OCI-LY3 (cell line): ENCODE measurements at regions not wholly inside any gene's neighbourhood (a gene's known extent, or its start where the extent isn't known, plus 50 kb on each side); places are given as distances from the start of the nearest gene placed in this dataset.

ENCODE experiments used
- H2AFZ ChIP-seq: fragments of 200-600, 300-600 bp; shearing (Covaris generic); 2 replicates; pipeline ENCODE4 v1.6.0; 2014; ENCODE audit warnings: antibody characterized with exemption, low read depth, low read length
- H3K27ac ChIP-seq: fragments of 200-600, 300-600 bp; sonication (generic); 2 replicates; pipeline ENCODE4 v1.5.1; 2014; ENCODE audit warnings: mild to moderate bottlenecking, low read length, moderate library complexity, mixed read lengths
- H3K27me3 ChIP-seq: fragments of 200-600, 300-600 bp; sonication (generic); 2 replicates; pipeline ENCODE4 v1.6.1; 2014; ENCODE audit warnings: low read depth, low read length, mixed read lengths
- H3K36me3 ChIP-seq: fragments of 200-600, 300-600 bp; sonication (generic); replicated peaks from 2 replicates; pipeline ENCODE3; 2014; ENCODE audit warnings: low read depth, low read length, mixed read lengths
- H3K4me1 ChIP-seq: fragments of 300-600, 200-600 bp; sonication (generic); 2 replicates; pipeline ENCODE4 v1.6.1; 2014; ENCODE audit warnings: low read length, mixed read lengths
- H3K4me2 ChIP-seq: fragments of 200-600, 300-600 bp; sonication (generic); 2 replicates; pipeline ENCODE4 v1.6.1; 2014; ENCODE audit warnings: low read length, mixed read lengths
- H3K4me3 ChIP-seq: fragments of 300-600, 200-600 bp; sonication (generic); 2 replicates; pipeline ENCODE4 v1.5.1; 2014; ENCODE audit warnings: antibody characterized with exemption, mild to moderate bottlenecking, low read length, moderate library complexity
- H3K79me2 ChIP-seq: fragments of 300-600, 200-600 bp; shearing (Covaris generic); 2 replicates; pipeline ENCODE4 v1.6.1; 2014; ENCODE audit warnings: mild to moderate bottlenecking, low read length, mixed read lengths
- H3K9ac ChIP-seq: fragments of 300-600, 200-600 bp; shearing (Covaris generic); 2 replicates; pipeline ENCODE4 v1.6.0; 2014; ENCODE audit warnings: mild to moderate bottlenecking, low read length, moderate library complexity
- H3K9me3 ChIP-seq: fragments of 200-600, 300-600 bp; shearing (Covaris generic); 2 replicates; pipeline ENCODE4 v1.6.1; 2014; ENCODE audit warnings: low read length, mixed read lengths; ENCODE audit not compliant: insufficient read depth
- H4K20me1 ChIP-seq: fragments of 200-600, 300-600 bp; sonication (generic); 2 replicates; pipeline ENCODE4 v1.6.1; 2016; ENCODE audit warnings: low read length, mixed read lengths; ENCODE audit not compliant: insufficient read depth
- EZH2phosphoT487 ChIP-seq: fragments of 200-600 bp; shearing (Covaris generic); IDR thresholded peaks from 2 replicates; pipeline ENCODE4 v1.6.1; 2018; ENCODE audit warnings: antibody characterized with exemption, mixed run types, low read depth
- TF ChIP-seq, protein P1 (sequence below): fragments of 200-600, 300-600 bp; sonication (generic); IDR thresholded peaks from 2 replicates; pipeline ENCODE4 v1.5.1; 2014; ENCODE audit warnings: antibody characterized with exemption, low read length, low read depth

- Histone ChIP-seq H3K9me3 (no peaks in the 10 kb centered on the region), H3K4me2 (no peak overlapping the region), H2AFZ (no peak overlapping the region), H3K9ac (no peak overlapping the region), H3K4me3 (no peak overlapping the region), H4K20me1 (no peaks in the 10 kb centered on the region), H3K27ac (no peak overlapping the region), H3K4me1 (peaks cover 14% of the 10 kb centered on the region), H3K36me3 (no peaks in the 10 kb centered on the region), H3K27me3 (no peaks in the 10 kb centered on the region), H3K79me2 (no peaks in the 10 kb centered on the region)
- TF ChIP-seq, protein P1, sequence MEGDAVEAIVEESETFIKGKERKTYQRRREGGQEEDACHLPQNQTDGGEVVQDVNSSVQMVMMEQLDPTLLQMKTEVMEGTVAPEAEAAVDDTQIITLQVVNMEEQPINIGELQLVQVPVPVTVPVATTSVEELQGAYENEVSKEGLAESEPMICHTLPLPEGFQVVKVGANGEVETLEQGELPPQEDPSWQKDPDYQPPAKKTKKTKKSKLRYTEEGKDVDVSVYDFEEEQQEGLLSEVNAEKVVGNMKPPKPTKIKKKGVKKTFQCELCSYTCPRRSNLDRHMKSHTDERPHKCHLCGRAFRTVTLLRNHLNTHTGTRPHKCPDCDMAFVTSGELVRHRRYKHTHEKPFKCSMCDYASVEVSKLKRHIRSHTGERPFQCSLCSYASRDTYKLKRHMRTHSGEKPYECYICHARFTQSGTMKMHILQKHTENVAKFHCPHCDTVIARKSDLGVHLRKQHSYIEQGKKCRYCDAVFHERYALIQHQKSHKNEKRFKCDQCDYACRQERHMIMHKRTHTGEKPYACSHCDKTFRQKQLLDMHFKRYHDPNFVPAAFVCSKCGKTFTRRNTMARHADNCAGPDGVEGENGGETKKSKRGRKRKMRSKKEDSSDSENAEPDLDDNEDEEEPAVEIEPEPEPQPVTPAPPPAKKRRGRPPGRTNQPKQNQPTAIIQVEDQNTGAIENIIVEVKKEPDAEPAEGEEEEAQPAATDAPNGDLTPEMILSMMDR, result no peak
- TF ChIP-seq EZH2phosphoT487, result no peak
Observed at GRCh38 chr18:22558945-22559385, 141.2 kb upstream of the CTAGE1 start.

GRCh38 chr18:22559414-22560274 lies 141.9 kb upstream of the CTAGE1 start:
- no peak overlapping the region for H3K27ac ChIP-seq
- no peak overlapping the region for H3K9ac ChIP-seq
- H4K20me1 ChIP-seq, result no peaks in the 10 kb centered on the region
- no peak overlapping the region for H2AFZ ChIP-seq
- H3K79me2 ChIP-seq, result no peaks in the 10 kb centered on the region
- H3K36me3 ChIP-seq, result no peaks in the 10 kb centered on the region
- no peaks in the 10 kb centered on the region for H3K9me3 ChIP-seq
- no peaks in the 10 kb centered on the region for H3K27me3 ChIP-seq
- H3K4me3 ChIP-seq, result no peak overlapping the region
- H3K4me1 ChIP-seq, result peaks cover 14% of the 10 kb centered on the region
- TF ChIP-seq, protein P1, result no peak
- TF ChIP-seq EZH2phosphoT487, result no peak
- no peak overlapping the region for H3K4me2 ChIP-seq

- Histone ChIP-seq H3K27ac (no peak overlapping the region), H3K9ac (no peak overlapping the region), H3K4me3 (no peak overlapping the region), H3K4me2 (no peak overlapping the region), H3K4me1 (peaks cover 14% of the 10 kb centered on the region), H3K27me3 (no peaks in the 10 kb centered on the region), H4K20me1 (no peaks in the 10 kb centered on the region), H3K36me3 (no peaks in the 10 kb centered on the region), H2AFZ (no peak overlapping the region), H3K9me3 (no peaks in the 10 kb centered on the region), H3K79me2 (no peaks in the 10 kb centered on the region)
- TF ChIP-seq EZH2phosphoT487, result no peak
- TF ChIP-seq, protein P1, result no peak
Observed at GRCh38 chr18:22560275-22560610, 142.5 kb upstream of the CTAGE1 start.

DNA sequence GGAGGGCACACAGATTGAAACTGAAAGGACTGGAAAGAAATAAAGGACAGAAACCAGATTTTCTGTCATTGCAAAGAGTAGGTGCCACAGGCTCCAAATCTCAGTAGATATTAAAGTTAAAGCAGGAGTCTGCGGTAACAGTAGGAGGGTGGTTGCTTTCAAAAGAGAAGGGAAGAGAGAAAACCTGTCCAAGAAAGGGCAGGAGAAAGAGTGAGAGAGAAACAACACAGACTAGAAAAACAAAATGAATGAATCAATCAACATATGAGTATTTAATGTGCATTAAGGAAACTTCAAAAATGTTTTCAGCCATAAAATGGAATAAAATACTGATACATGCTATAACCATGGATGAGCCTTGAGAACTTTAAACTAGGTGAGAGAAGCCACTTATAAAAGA lies 143.1 kb upstream of the CTAGE1 start:
- Histone ChIP-seq H4K20me1 (no peaks in the 10 kb centered on the region), H2AFZ (no peak overlapping the region), H3K79me2 (no peaks in the 10 kb centered on the region), H3K27me3 (no peaks in the 10 kb centered on the region), H3K27ac (no peak overlapping the region), H3K4me3 (no peak overlapping the region), H3K9ac (no peak overlapping the region), H3K36me3 (no peaks in the 10 kb centered on the region), H3K4me2 (no peak overlapping the region), H3K4me1 (peaks cover 14% of the 10 kb centered on the region), H3K9me3 (no peaks in the 10 kb centered on the region)
- TF ChIP-seq, protein P1, result no peak
- TF ChIP-seq EZH2phosphoT487, result no peak
